Anterior cingulate cortex (tissue), 58 donors: ENCODE measurements at regions not wholly inside any gene's neighbourhood (a gene's known extent, or its start where the extent isn't known, plus 50 kb on each side); places are given as distances from the start of the nearest gene placed in this dataset.

ENCODE experiments used
- DNase-seq, 58 donors: peaks; one replicate each; lab custom pipeline; 2025; lab: John Stamatoyannopoulos, UW

DNA sequence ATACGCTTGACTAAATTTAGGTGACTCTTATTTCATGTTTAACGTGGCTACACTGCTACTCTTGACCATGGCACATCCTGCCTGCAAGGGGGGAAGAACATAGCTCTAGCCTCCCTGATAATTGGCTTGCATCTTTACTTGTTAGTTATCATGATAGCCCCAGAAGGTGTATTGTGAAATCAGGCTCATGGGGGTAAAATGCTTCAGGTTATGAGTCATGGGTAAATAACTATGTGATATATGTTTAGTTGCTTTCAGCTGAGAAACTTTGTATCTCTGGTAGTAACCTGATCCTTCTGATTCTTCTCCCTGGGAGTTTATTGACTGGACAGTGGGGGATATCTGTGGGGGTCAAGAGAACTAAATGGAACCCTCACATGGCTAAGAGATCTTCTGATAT, 660.8 kb upstream of the UBE2E2 start:
- no peak for DNase-seq

DNA sequence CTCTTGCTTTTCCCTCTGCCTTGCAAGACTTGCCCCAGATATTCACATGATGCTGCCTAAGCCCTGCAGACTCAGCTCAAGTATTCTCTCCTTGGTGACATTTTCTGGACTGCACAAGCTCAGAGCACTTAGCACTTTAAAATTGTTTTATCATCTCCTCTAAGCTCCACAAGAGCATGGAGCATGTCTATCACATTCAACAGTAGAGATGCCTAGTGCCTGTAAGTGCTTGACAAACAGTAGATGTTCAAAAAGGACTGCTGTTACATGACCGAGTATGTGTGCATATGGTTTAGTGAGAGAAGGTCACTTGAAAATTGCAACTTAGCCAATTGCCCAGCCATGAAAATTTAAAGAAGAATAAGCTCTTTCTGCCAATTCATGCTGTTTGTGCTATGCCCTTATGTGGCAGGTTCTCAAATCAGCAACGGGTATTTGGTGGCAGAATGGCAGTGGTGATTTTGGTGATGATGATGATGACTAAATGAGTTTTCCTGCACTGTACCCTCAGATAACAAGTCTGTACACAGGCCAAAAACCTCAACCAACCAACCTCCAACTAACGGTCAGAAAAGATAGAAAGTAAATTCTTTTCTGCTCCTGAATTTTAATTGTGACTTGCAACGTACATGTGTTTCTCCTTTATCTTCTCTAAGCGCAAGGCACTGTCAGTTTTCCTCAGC, 647.2 kb upstream of the UBE2E2 start:
- DNase-seq = no peak

DNA sequence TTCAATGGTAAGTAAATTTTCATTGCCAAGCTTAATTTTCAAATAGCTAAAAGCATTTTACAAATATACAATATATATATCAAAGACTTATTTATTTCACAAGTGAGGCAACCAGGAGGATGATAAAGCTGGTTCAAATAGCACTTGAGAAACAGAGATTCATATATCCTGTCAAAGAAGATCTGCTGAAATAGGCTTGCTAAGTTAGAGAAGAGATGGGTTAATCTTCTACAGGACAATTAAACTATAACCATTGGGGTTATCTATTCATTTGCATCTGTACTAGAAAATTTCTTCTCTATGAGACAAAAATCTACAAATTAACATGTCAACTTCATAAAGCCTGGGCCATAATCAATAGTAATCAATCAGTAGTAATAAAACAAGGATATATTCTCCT, 637.7 kb upstream of the UBE2E2 start:
- no peak for DNase-seq

DNA sequence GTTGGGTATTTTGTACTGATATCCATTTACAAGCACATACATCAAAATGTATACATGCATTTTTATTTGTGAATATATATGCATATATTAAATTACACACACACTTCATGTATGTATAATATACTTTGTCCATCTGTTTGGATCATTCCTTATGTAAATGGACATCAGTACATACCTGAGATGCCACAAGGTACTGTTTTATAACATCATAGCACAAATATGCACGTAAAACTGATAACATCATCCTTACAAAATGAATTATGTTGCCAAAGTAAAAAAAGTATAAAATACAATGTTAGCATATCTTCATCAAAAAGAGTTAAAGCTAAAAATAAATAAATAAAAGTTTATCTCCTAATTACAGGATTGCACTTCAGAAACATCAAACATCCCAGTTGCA, 634.8 kb upstream of the UBE2E2 start:
- DNase-seq = no peak

DNA sequence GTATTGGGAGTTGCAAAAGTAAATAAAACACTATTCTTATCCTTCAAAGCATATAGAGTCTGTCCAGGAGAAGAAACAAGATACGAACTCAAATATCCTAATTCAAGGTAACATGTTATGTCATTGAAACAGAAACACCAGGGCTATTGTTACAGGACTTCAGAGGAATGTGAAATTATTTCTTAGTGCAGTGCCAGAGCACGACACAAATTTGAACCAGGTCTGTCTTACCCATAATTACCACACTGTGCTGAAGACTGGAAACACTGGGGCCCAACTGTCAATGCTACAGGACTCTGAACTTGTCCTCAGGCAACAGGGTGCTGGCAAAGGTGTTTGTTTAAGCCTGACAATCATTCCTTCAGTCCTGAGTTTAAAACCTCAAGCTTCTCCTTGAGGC, 633.6 kb upstream of the UBE2E2 start:
- DNase-seq = no peak

DNA sequence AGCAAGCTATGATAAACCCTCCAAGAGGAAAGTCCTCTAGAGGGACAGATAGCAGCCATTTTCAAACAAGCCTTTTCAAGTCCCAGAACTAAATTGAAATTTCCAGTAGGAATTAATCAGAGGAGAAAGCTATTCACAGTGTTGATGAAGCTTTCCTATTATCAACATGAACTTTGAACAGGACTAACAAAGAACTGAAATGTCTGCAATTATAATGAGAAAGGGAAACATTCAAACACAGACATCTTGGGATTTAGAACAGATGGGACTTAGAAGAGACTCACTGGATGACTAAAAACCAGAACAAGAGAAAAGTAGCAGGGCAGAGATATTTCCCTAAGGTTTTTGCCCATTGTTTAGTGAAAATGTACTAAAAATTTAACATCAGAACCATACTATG, 622.1 kb upstream of the UBE2E2 start:
- no peak for DNase-seq

DNA sequence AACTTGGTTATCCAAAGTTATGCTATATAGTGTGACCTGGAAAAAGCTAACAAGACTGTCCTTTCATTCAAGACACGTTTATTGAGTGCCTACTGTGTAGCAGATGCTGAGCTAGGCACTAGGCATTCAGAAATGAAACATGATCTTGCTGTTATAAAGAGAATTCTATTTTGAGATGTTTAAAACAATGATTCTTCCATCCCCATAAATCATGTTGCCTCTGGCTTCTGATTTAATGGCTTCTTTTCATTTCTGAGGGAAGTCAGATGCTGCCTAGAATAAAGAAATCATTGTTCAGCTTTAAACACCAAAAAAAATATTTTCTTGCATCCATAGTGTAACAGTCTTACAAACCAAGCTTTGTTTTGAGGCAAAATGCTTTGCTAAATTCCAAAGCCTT, 620.9 kb upstream of the UBE2E2 start:
- no peak for DNase-seq

DNA sequence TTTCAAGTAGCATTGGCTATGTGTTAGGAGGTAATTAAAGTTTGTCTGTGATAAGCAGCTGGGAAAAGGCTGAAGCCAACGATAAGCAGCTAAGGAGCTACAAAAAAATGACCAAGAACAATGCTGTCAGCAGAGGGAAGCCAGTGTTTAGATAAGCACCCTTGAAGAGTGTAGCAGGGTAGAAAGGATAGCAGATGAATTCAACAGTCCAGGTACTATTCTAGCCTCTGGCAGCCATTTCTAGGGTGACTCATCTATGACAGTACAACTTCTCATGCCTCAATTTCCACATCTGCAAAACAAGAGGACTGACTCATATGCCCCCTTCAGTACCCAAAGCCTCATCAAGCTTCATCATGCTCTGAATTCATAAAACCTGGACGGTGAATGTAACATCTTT, 617.6 kb upstream of the UBE2E2 start:
- no peak for DNase-seq

DNA sequence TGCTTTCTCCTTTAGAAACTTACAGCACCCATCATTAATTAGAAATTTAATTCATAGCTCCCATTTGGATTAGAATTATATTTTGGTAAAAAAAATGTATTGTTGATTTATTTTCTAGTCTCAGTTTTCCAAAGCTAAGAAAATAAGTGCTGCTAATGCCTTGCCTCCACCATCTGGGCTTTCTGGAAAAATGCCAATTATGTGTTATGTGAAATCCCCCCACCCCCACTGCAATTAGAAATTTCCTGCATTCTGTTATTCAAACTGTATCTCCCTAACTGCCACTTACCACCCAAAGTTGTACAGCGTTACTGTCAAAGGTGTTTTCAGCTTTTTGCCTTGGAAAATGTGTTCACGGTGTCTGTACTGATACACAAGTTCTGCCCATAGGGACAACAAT, 617.2 kb upstream of the UBE2E2 start:
- DNase-seq = no peak

DNA sequence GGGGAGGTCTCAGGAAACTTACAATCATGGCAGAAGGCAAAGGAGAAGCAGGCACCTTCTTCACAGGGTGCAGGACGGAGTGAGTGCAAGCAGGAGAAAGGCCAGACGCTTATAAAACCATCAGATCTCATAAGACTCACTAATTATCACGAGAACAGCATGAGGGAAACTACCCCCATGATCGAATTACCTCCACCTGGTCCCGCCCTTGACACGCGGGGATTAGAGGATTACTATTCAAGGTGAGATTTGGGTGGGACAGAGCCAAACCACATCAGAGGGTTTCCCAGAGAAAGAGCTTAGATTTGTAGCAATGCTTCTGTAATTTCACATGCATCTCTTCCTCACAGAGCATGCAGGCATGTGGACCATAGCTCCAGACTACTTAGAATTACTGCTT, 615.7 kb upstream of the UBE2E2 start:
- DNase-seq = no peak

DNA sequence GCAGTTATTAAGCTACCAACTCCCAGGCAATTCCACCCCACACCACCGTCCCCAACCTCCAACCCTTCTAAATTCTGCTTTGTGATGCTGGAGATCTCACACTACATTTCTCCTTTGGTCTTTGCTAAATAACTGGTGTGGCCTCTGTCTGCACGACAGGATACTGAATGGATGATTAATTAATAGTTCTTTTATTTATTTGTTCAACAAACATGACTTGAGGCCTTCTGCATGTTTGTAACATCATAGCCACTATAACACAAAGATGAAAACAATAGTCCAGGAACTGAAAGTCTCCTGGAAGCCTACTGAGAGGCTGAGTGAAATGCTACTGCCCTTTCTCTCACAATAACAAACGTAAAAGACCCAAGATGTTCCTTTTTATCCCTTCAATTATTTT, 609.5 kb upstream of the UBE2E2 start:
- DNase-seq = no peak

DNA sequence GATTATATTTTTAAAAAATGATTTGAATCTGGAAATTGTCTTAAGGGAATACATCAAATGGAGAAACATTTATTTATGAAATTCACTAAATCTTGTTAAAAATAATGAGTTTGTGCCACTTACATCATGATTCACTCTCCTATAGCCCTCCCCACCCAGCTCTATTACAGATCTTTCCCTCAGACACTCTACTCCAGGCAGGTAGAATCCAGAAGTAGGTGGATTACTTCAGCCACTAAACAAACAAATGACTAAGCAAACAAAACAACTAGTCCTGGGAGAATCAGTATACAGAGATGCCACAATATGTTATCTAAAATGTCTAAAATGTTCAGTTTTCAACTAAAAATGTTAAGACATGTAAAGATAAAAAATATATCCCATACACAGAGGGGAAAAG, 608.1 kb upstream of the UBE2E2 start:
- no peak for DNase-seq

DNA sequence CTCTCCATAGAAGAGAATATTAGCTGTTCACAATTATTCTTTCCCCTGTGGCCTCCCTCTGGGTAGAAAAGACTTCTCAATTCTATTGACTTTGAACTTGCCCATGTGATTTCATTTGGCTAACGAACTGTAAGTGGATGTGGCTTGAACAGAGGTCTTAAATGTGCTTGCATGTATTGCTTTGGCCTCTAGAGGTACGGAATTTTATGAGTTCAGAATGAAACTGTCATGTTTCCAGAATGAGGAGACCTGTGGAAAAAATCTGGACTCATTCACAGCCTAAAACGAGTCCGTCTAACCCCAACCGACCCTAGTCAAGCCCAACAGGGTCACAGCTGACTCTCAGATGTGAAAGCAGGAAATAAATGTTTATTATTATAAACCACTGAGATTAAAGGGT, 596.7 kb upstream of the UBE2E2 start:
- no peak for DNase-seq

DNA sequence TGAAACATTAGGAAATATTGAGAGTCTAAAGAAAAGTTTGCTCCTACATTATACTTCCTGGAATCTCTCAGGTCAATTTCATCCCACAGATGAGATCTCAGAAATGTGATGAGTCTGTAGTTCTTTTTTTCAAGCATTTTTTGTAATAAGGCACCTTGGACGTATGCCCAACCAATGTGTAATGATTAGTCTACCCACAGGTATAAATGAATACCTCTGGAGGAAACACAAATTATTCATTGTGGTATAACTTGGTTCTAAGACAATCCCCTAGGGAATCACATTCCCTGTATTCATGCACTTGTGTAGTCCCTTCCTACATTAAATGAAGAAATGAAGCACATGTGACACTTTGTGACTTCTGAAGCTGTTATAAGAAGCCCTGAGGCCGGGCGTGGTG, 596.2 kb upstream of the UBE2E2 start:
- no peak for DNase-seq

DNA sequence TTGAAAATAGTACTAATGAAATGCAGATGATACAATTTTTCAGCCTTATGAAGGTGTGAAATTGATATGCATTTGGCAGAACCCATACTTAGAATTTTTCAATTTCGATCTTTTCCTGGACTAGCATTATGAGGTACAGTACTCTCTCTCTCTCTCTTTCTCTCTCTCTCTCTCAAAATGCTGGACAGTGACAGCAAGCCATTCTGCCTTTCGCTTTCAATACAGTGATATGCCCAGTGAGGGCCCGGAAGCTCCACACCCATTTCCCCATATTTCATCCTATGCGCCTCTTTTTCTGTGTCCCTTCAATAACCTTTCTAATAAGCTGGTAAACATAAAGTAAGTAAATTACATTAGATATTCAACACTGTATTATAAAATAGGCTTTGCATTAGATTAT, 595.0 kb upstream of the UBE2E2 start:
- no peak for DNase-seq

DNA sequence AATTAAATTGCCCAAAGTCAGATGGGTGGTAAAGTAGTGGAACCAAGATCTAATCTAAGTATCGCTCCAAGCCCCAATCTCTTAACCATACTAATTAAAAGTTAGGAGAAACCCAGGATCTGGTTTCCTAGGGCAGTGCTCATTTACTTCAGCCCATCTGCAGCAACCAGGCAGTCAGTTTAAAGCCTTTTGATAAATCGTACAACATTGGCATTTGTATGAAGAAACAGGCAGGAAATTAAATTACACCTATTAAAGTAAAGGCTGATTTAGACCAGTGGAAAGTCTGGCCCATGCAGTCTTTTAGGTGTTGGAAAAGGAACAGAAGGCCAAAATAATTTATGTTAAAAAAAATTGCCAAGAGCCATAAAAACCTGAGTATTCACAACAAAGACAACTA, 594.4 kb upstream of the UBE2E2 start:
- no peak for DNase-seq

DNA sequence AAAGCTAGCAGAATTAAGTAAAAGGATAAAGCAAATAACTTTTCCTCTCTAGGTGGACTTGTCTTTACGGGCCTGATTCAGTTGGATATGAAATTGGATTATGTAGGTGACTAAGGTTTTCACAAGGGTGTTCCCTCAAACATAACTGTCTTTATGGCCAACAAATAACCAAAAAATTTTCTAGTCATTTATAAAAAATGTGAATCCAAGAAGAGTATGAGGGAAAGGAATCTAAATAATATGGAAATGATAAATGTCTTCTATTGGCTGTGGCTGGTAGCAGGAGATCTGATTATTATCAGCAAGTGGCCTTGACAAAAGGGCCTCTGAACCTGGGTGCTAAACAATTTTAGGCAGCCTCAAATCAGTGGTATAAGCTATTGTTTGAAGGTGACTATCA, 594.0 kb upstream of the UBE2E2 start:
- no peak for DNase-seq

DNA sequence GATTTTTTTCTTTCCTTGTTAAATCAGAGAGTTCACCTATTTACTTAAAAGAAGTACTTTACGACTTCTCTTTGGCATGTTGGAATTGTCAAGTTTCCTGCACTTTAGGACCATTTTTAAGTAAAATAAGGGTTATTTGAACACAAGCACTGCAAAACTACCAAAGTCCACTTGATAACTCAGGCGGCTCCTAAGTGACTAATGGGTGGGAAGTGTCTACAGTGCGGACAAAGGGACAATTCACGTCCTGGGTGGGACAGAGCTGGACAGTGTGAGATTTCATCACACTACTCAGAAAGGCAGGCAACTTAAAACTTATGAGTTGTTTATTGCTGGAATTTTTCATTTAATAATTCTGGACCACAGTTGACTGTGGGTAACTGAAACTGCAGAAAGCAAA, 590.2 kb upstream of the UBE2E2 start:
- DNase-seq = no peak

DNA sequence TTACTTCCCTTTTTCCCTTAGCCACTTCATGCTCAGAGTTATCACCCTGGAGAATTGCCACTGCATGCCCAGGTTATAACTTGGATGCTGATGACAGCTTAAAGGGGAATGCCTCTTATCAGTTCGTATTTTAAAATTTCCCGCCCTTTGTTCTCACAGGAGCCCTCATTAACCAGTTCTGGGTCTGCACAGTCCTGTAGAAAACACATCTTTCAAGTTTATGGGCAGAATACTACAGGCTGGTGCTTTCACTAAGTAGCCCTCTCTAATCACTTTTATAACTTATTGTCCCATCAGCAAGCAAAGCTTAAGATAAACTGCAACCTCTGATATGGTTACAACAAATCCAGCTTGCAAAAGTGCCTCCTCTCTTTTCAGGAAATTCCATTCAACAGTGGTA, 587.3 kb upstream of the UBE2E2 start:
- DNase-seq = no peak

DNA sequence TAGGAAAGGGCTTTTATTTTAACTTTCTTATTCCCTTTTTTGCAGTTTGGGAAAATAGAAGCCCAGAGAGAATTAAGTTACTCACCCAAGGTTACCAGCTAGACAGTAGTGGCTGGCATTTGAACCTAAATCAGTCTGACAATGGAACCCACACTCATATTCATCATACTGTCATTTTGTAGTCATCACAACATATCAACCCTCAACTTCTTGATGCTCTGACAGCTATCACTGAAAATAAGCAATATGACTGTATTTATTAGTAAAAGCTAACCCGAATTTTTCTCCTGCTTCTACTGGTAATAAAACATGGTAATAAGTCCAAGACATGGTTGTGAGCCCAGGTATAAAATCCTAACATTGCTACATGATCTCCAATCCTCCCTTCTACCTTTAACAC, 585.8 kb upstream of the UBE2E2 start:
- DNase-seq = no peak

DNA sequence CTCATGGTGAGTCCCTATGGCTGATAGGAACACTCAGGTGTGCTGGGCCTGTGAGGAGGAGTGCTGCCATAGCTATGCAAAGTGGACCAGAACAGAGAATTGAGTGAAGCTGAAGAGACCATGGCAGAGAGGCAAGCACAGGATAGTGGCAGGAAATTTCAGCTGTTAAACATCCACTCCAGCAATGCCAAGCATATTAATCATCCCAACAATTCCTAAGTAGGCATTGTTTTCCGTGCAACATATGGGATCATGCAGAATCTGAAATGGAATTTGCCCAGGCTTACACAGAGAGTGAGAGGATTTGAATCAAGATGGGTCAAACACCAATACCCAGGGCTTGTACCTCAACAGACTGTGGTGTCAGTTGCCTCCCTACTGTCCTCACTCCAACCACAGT, 582.6 kb upstream of the UBE2E2 start:
- no peak for DNase-seq

DNA sequence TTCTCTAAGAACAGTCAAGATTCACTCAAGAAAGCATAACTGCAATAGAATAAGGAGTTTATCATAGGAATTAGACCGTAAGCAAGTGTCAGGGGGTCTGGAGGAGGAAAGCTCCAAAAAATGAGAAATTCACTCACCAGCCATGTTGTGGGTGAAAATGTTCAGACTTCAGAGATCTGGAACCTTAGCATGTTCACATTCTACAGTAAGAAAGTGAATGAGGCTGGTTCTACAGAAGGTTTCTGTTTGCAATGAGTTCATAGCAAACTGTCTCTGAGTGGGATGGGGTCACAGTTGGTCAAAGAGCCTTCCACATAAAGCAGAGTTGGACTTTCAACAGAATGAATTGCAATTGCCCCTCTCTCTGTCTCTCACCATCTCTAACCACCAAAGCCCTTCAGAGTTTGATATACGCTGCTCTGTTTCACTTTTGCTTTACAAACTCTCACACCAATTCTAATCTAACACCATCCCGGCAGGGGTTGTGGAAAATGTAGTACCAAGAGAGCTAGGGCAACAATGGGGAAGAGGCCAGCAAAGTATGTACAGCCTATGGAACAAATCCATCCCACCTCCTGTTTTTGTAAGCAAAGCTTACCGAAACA, 581.8 kb upstream of the UBE2E2 start:
- no peak for DNase-seq

DNA sequence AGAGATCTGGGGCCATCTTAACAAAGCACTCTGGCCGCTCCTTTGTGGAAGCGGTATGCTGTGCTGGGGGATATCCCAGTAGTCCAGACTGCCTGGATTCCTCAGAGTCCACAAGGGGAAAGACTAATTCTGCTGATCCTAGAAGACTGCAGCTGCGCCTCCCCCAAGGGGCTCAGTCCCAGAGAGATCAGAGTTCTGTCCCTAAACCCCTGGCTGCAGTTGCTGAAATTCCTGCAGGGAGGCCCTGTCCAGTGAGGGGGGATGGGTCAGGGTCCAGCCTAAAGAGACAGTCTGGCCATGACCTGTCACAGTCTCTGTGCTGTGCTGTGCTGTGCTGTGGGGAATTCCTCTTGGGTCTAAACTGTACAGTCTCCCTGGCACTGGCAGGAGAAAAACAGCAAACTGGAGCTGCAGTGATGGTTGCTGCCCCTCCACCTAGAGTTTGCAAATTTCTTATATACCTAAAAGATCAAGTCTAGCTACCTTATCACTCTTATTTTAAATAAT, 575.1 kb upstream of the UBE2E2 start:
- DNase-seq = no peak
